ENCODE measurements at regions not wholly inside any gene's neighbourhood (a gene's known extent, or its start where the extent isn't known, plus 50 kb on each side); places are given as distances from the start of the nearest gene placed in this dataset.

DNA sequence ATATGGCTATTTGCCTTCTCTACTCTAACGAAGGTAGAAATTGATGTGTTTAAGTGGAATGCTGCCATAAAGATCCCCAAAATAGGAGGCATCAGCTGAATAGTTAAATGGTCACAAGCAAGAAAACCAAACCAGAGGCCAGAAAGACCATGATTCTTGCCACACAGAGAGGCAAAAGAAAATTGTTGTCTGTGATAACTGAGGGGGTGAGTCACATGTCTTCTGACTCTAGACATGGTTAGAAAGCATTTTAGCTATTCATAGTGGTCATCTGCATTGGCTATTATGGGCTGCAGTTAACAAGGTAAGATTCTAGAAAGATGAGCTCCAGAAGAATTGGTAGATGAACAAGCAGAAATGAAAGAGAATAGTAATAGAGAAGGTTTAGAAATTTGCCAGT is 361.4 kb upstream of the NPSR1 start:
- H2AK9ac ChIP-seq (replicated peaks; ENCODE audit: low read depth, low read length, poor library complexity) = no peak overlapping the region
- H2BK120ac ChIP-seq (ENCODE audit: low read depth, low read length) = no peak overlapping the region
- H3K9me1 ChIP-seq (ENCODE audit: insufficient read depth, low read length) = no peaks in the 10 kb centered on the region
- H3K4me3 ChIP-seq (ENCODE audit: insufficient read depth, low read depth, low read length) = no peak overlapping the region
- no peaks in the 10 kb centered on the region; the same call in 1 of the 2 replicates for H3K27me3 ChIP-seq (ENCODE audit: control insufficient read depth, insufficient read depth, low read length)
- H3K23ac ChIP-seq (ENCODE audit: low read depth, low read length) = no peak overlapping the region
- no peak overlapping the region for H3K4me2 ChIP-seq (ENCODE audit: low read depth, low read length)
- no peaks in the 10 kb centered on the region for H3K36me3 ChIP-seq (ENCODE audit: control insufficient read depth, insufficient read depth, low read length)
- H4K8ac ChIP-seq (ENCODE audit: low read depth in 2 of 2, low read length in 2 of 2) = no peak overlapping the region
- H2BK15ac ChIP-seq (ENCODE audit: low read depth, low read length) = no peak overlapping the region
- dilution Hi-C loops (cut with HindIII; ENCODE audit: low sequenced_read_pairs, unreplicated experiment) = no loop called here
- H3K4me1 ChIP-seq (ENCODE audit: control insufficient read depth, insufficient read depth, low read length) = peaks cover 2% of the 10 kb centered on the region; the same call in 1 of the 2 replicates
- no peak overlapping the region for H3K27ac ChIP-seq (ENCODE audit: insufficient read depth, low read length)
- H2BK5ac ChIP-seq (ENCODE audit: low read depth, low read length, poor library complexity, severe bottlenecking) = no peak overlapping the region
- no peak overlapping the region for H3K18ac ChIP-seq (ENCODE audit: low read depth, low read length)
- intact Hi-C loops (cut with micrococcal nuclease) = no loop called here
- no peak overlapping the region for H2AK5ac ChIP-seq (ENCODE audit: low read depth, low read length)
- H3K14ac ChIP-seq (replicated peaks; ENCODE audit: low read depth, low read length) = no peak overlapping the region
- H3K4ac ChIP-seq (ENCODE audit: low read depth, low read length) = no peak overlapping the region
- DNase-seq (peak; percentile 44), ATAC-seq (ENCODE audit: low read depth) (peak; percentile 49)
- no peak overlapping the region for H2BK20ac ChIP-seq (ENCODE audit: low read depth, low read length)
- no peak overlapping the region for H3K9ac ChIP-seq (ENCODE audit: low read depth, low read length)
- in situ Hi-C loops (cut with MboI; ENCODE audit: low sequenced_read_pairs) = no loop called here
- WGBS, 2 experiments (ENCODE audit: extremely low coverage in 2 of 2, insufficient read length in 1 of 2) = no CpG with 5 or more reads among the region's 1 CpG
- H2AFZ ChIP-seq (replicated peaks; ENCODE audit: low read length, poor library complexity) = no peak overlapping the region
- no peaks in the 10 kb centered on the region for H3K79me1 ChIP-seq (ENCODE audit: low read depth in 1 of 2, low read length in 2 of 2)
- no peak overlapping the region for H4K5ac ChIP-seq (ENCODE audit: low read depth, low read length)
- H4K20me1 ChIP-seq (ENCODE audit: insufficient read depth, low read length) = no peaks in the 10 kb centered on the region
- no peak overlapping the region for H3K56ac ChIP-seq (ENCODE audit: extremely low read depth, insufficient read depth, low read length)
- CTCF ChIA-PET = no interaction called here
- no peak for TF ChIP-seq BHLHE40 (IDR thresholded peaks at IDR 0.05; ENCODE audit: low read depth, low read length)
- TF ChIP-seq CHD1 (IDR thresholded peaks at IDR 0.05; ENCODE audit: low read depth, low read length) = no peak
- TF ChIP-seq MXI1 (IDR thresholded peaks at IDR 0.05; ENCODE audit: borderline replicate concordance, low read depth, low read length) = no peak
- TF ChIP-seq NFE2L2 (IDR thresholded peaks at IDR 0.05; ENCODE audit: low read depth, low read length) = no peak
- no peak for TF ChIP-seq RCOR1 (IDR thresholded peaks at IDR 0.05; ENCODE audit: insufficient replicate concordance, low read length)
- no peak for TF ChIP-seq RFX5 (IDR thresholded peaks at IDR 0.05; ENCODE audit: low read depth, low read length)
- no peak for TF ChIP-seq MAFK (IDR thresholded peaks at IDR 0.05; ENCODE audit: low read depth, low read length)
- TF ChIP-seq, protein P1, sequence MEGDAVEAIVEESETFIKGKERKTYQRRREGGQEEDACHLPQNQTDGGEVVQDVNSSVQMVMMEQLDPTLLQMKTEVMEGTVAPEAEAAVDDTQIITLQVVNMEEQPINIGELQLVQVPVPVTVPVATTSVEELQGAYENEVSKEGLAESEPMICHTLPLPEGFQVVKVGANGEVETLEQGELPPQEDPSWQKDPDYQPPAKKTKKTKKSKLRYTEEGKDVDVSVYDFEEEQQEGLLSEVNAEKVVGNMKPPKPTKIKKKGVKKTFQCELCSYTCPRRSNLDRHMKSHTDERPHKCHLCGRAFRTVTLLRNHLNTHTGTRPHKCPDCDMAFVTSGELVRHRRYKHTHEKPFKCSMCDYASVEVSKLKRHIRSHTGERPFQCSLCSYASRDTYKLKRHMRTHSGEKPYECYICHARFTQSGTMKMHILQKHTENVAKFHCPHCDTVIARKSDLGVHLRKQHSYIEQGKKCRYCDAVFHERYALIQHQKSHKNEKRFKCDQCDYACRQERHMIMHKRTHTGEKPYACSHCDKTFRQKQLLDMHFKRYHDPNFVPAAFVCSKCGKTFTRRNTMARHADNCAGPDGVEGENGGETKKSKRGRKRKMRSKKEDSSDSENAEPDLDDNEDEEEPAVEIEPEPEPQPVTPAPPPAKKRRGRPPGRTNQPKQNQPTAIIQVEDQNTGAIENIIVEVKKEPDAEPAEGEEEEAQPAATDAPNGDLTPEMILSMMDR (conservative IDR thresholded peaks at IDR 0.05; ENCODE audit: low read depth, low read length) = no peak
- TF ChIP-seq, protein P2, sequence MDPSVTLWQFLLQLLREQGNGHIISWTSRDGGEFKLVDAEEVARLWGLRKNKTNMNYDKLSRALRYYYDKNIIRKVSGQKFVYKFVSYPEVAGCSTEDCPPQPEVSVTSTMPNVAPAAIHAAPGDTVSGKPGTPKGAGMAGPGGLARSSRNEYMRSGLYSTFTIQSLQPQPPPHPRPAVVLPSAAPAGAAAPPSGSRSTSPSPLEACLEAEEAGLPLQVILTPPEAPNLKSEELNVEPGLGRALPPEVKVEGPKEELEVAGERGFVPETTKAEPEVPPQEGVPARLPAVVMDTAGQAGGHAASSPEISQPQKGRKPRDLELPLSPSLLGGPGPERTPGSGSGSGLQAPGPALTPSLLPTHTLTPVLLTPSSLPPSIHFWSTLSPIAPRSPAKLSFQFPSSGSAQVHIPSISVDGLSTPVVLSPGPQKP (IDR thresholded peaks at IDR 0.05; ENCODE audit: borderline replicate concordance, low read depth, low read length) = no peak
- TF ChIP-seq FOS (IDR thresholded peaks at IDR 0.05; ENCODE audit: low read depth, low read length) = no peak
- TF ChIP-seq CEBPB (IDR thresholded peaks at IDR 0.05; ENCODE audit: low read depth, low read length) = no peak
- TF ChIP-seq, protein P3, sequence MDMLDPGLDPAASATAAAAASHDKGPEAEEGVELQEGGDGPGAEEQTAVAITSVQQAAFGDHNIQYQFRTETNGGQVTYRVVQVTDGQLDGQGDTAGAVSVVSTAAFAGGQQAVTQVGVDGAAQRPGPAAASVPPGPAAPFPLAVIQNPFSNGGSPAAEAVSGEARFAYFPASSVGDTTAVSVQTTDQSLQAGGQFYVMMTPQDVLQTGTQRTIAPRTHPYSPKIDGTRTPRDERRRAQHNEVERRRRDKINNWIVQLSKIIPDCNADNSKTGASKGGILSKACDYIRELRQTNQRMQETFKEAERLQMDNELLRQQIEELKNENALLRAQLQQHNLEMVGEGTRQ (IDR thresholded peaks at IDR 0.05; ENCODE audit: low read depth, low read length) = no peak
- TF ChIP-seq MAZ (IDR thresholded peaks at IDR 0.05; ENCODE audit: borderline replicate concordance, low read depth, low read length) = no peak
- no peak for TF ChIP-seq POLR2A (IDR thresholded peaks at IDR 0.05; ENCODE audit: low read depth, low read length)
- no peak for TF ChIP-seq RAD21 (IDR thresholded peaks at IDR 0.05; ENCODE audit: low read length)
- no peak for TF ChIP-seq SMC3 (IDR thresholded peaks at IDR 0.05; ENCODE audit: low read depth, low read length)
- no peak overlapping the region for H4K91ac ChIP-seq (ENCODE audit: insufficient read depth, low read depth, low read length)
- no peaks in the 10 kb centered on the region for H3K9me3 ChIP-seq (ENCODE audit: control insufficient read depth, insufficient read depth, low read length)
- BruUV-seq (replicated peaks) = no TSS peak
- POLR2A ChIA-PET (ENCODE audit: unreplicated experiment) = interaction anchor here (0.5 kb wide), 1 partner anchor 1071 kb away, joined by 10 read pairs; no protein-coding TSS in a partner anchor

All from IMR-90 (cell line).